ENCODE measurements at regions not wholly inside any gene's neighbourhood (a gene's known extent, or its start where the extent isn't known, plus 50 kb on each side); places are given as distances from the start of the nearest gene placed in this dataset.

- WGBS, result 61% methylated on average over 5 of the region's 6 CpGs
- Histone ChIP-seq H3K9me3 (no peaks in the 10 kb centered on the region), H3K4me1 (peaks cover 16% of the 10 kb centered on the region), H3K27me3 (no peaks in the 10 kb centered on the region), H3K36me3 (no peaks in the 10 kb centered on the region), H3K4me3 (no peak overlapping the region), H3K27ac (no peak overlapping the region)
- peak in 1 of 2 donors; percentile 58 for DNase-seq (ENCODE audit: low spot score in 2 of 2)
- TF ChIP-seq POLR2AphosphoS5 (IDR thresholded peaks at IDR 0.05) (no peak), CTCF (IDR thresholded peaks at IDR 0.05) (no peak), POLR2A (IDR thresholded peaks at IDR 0.05) (no peak), EP300 (IDR thresholded peaks at IDR 0.05) (no peak)
These were observed 59.9 kb upstream of the CORO2B start for GRCh38 chr15:68518785-68519430.

- TF ChIP-seq EP300 (IDR thresholded peaks at IDR 0.05), result no peak
- TF ChIP-seq POLR2AphosphoS5 (IDR thresholded peaks at IDR 0.05), result no peak
- TF ChIP-seq POLR2A (IDR thresholded peaks at IDR 0.05), result no peak
- no peak for TF ChIP-seq CTCF (IDR thresholded peaks at IDR 0.05)
- Histone ChIP-seq H3K36me3 (no peaks in the 10 kb centered on the region), H3K9me3 (no peaks in the 10 kb centered on the region), H3K27ac (peak overlapping the region; percentile 67), H3K27me3 (no peaks in the 10 kb centered on the region), H3K4me1 (peaks cover 10% of the 10 kb centered on the region), H3K4me3 (no peak overlapping the region)
- DNase-seq (ENCODE audit: low spot score in 2 of 2), result no peak
- WGBS, result 43% methylated on average over 4 of the region's 4 CpGs
These were observed 53.8 kb upstream of the CORO2B start for GRCh38 chr15:68524753-68525584.

GRCh38 chr15:68525815-68526214 is 53.0 kb upstream of the CORO2B start:
- TF ChIP-seq POLR2A (IDR thresholded peaks at IDR 0.05) (no peak), CTCF (IDR thresholded peaks at IDR 0.05) (no peak), EP300 (IDR thresholded peaks at IDR 0.05) (no peak), POLR2AphosphoS5 (IDR thresholded peaks at IDR 0.05) (no peak)
- 59% methylated on average over 3 of the region's 3 CpGs for WGBS
- Histone ChIP-seq H3K4me1 (peaks cover 10% of the 10 kb centered on the region), H3K27me3 (no peaks in the 10 kb centered on the region), H3K4me3 (no peak overlapping the region), H3K9me3 (no peaks in the 10 kb centered on the region), H3K36me3 (no peaks in the 10 kb centered on the region), H3K27ac (no peak overlapping the region)
- DNase-seq (ENCODE audit: low spot score in 2 of 2), result no peak

GRCh38 chr15:68526269-68526668 is 52.5 kb upstream of the CORO2B start:
- H3K9me3 ChIP-seq, result no peaks in the 10 kb centered on the region
- TF ChIP-seq POLR2AphosphoS5 (IDR thresholded peaks at IDR 0.05) (no peak), EP300 (IDR thresholded peaks at IDR 0.05) (no peak), CTCF (IDR thresholded peaks at IDR 0.05) (no peak), POLR2A (IDR thresholded peaks at IDR 0.05) (no peak)
- no peaks in the 10 kb centered on the region for H3K36me3 ChIP-seq
- no peak for DNase-seq (ENCODE audit: low spot score in 2 of 2)
- H3K4me1 ChIP-seq, result peaks cover 10% of the 10 kb centered on the region
- H3K27ac ChIP-seq, result no peak overlapping the region
- no peak overlapping the region for H3K4me3 ChIP-seq
- no peaks in the 10 kb centered on the region for H3K27me3 ChIP-seq

- Histone ChIP-seq H3K36me3 (no peaks in the 10 kb centered on the region), H3K4me3 (no peak overlapping the region), H3K27ac (no peak overlapping the region), H3K27me3 (no peaks in the 10 kb centered on the region), H3K9me3 (peaks cover 2% of the 10 kb centered on the region), H3K4me1 (peaks cover 10% of the 10 kb centered on the region)
- TF ChIP-seq CTCF (IDR thresholded peaks at IDR 0.05) (no peak), EP300 (IDR thresholded peaks at IDR 0.05) (no peak), POLR2AphosphoS5 (IDR thresholded peaks at IDR 0.05) (no peak), POLR2A (IDR thresholded peaks at IDR 0.05) (no peak)
- no peak for DNase-seq (ENCODE audit: low spot score in 2 of 2)
- WGBS, result 94% methylated on average over 2 of the region's 2 CpGs
These were observed 52.0 kb upstream of the CORO2B start for GRCh38 chr15:68526784-68527183.

All from suprapubic skin (tissue), 4 donors.